ENCODE measurements at regions not wholly inside any gene's neighbourhood (a gene's known extent, or its start where the extent isn't known, plus 50 kb on each side); places are given as distances from the start of the nearest gene placed in this dataset.

GRCh38 chr9:29038332-29038731 lies 1465.1 kb upstream of the C9orf72 start:
- H3K9ac ChIP-seq (replicated peaks in 1 of 4; ENCODE audit: extremely low read depth in 1 of 4, low read depth in 3 of 4, low read length in 3 of 4) = no peak overlapping the region
- H3K27ac ChIP-seq (ENCODE audit: low read depth, low read length) = no peak overlapping the region
- H3K27me3 ChIP-seq (replicated peaks in 1 of 4; ENCODE audit: control insufficient read depth in 3 of 4, extremely low read depth in 1 of 4, insufficient read depth in 3 of 4, low read length in 3 of 4) = no peaks in the 10 kb centered on the region
- peak; percentile 89 for TF ChIP-seq MAFK (IDR thresholded peaks at IDR 0.05; ENCODE audit: low read depth, low read length)
- TF ChIP-seq, protein P1, sequence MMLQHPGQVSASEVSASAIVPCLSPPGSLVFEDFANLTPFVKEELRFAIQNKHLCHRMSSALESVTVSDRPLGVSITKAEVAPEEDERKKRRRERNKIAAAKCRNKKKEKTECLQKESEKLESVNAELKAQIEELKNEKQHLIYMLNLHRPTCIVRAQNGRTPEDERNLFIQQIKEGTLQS (IDR thresholded peaks at IDR 0.05; ENCODE audit: insufficient read depth, low read depth, low read length) = no peak
- H3K79me2 ChIP-seq (ENCODE audit: control insufficient read depth in 1 of 2, insufficient read depth in 2 of 2, low read length in 2 of 2) = no peaks in the 10 kb centered on the region
- no peaks in the 10 kb centered on the region for H3K79me1 ChIP-seq (ENCODE audit: low read depth, low read length)
- H3K36me3 ChIP-seq (ENCODE audit: control insufficient read depth in 2 of 4, insufficient read depth in 4 of 4, low read length in 3 of 4) = no peaks in the 10 kb centered on the region
- FAIRE-seq (no peak), DNase-seq (ENCODE audit: low read depth in 1 of 2, low spot score in 2 of 2) (no peak)
- no peak overlapping the region for H4K5ac ChIP-seq (ENCODE audit: insufficient read length, low read depth, low read length)
- H2BK120ac ChIP-seq (replicated peaks; ENCODE audit: low read depth, low read length) = no peak overlapping the region
- no peak overlapping the region for H4K91ac ChIP-seq (replicated peaks; ENCODE audit: insufficient read length, low read length)
- no peaks in the 10 kb centered on the region for H3K9me3 ChIP-seq (ENCODE audit: insufficient read depth in 2 of 2, low read depth in 1 of 2, low read length in 1 of 2)
- no peak overlapping the region for H3K4me2 ChIP-seq (ENCODE audit: insufficient read depth in 1 of 2, low read depth in 2 of 2, low read length in 2 of 2)
- no peak overlapping the region for H3K18ac ChIP-seq (ENCODE audit: extremely low read depth, low read length)
- H3K23me2 ChIP-seq (ENCODE audit: low read depth, low read length) = no peaks in the 10 kb centered on the region
- ChIA-PET CTCF (ENCODE audit: partially characterized antibody) (no interaction called here), POLR2A (ENCODE audit: partially characterized antibody) (no interaction called here)
- no peaks in the 10 kb centered on the region for H4K20me1 ChIP-seq (replicated peaks in 1 of 2; ENCODE audit: control insufficient read depth in 1 of 2, insufficient read depth in 2 of 2, low read length in 2 of 2)
- no peak overlapping the region for H3K23ac ChIP-seq (ENCODE audit: insufficient read length)
- H2BK12ac ChIP-seq (ENCODE audit: low read depth, low read length) = no peak overlapping the region
- no peaks in the 10 kb centered on the region for H3K4me1 ChIP-seq (replicated peaks in 1 of 4; ENCODE audit: control insufficient read depth in 3 of 4, insufficient read depth in 4 of 4, low read length in 3 of 4)
- H2AK5ac ChIP-seq (ENCODE audit: low read depth, low read length) = no peak overlapping the region
- H3K4me3 ChIP-seq (ENCODE audit: extremely low read depth in 1 of 4, insufficient read depth in 2 of 4, low read depth in 3 of 4, low read length in 4 of 4) = no peak overlapping the region
- H2AFZ ChIP-seq (ENCODE audit: low read length) = no peak overlapping the region
- no peak overlapping the region for H2BK20ac ChIP-seq (ENCODE audit: low read length)
- H3K4ac ChIP-seq (replicated peaks; ENCODE audit: insufficient read length, low read depth, low read length) = no peak overlapping the region
- H3K56ac ChIP-seq (replicated peaks; ENCODE audit: insufficient read length, low read depth, low read length) = no peak overlapping the region
- H2BK5ac ChIP-seq (ENCODE audit: low read depth, low read length) = no peak overlapping the region
- no peak overlapping the region for H4K8ac ChIP-seq (ENCODE audit: extremely low read depth, insufficient read depth, low read length)
- no peak overlapping the region for H2BK15ac ChIP-seq (ENCODE audit: low read length)
- no peak overlapping the region for H3K14ac ChIP-seq (ENCODE audit: insufficient read length)
